ENCODE measurements at regions not wholly inside any gene's neighbourhood (a gene's known extent, or its start where the extent isn't known, plus 50 kb on each side); places are given as distances from the start of the nearest gene placed in this dataset.

DNA sequence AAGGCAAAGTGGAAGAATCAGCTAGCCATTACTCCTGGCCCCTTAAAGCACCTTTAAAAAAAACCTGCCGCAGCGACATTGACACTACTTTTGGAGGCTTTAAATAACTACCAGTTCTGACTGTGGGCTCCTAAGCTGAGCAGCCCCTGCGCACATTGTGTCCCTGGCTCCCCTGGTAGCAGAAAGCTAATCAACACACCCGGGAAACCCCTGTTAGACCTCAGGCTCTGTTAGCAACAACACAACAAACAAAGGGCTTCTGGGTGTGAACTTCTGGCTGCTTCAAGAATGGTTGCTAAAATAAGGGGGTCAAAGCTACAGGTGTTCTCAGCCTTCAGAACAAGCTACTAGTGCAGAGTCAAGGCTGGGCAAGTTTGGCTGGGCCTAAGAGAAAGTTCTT lies 83.6 kb downstream of the TMEM100 start:
- TF ChIP-seq POLR2A (IDR thresholded peaks at IDR 0.05) (no peak), POLR2AphosphoS5 (IDR thresholded peaks at IDR 0.05; ENCODE audit: insufficient read depth in 1 of 2, low read depth in 1 of 2) (no peak)
- TF ChIP-seq, protein P1, sequence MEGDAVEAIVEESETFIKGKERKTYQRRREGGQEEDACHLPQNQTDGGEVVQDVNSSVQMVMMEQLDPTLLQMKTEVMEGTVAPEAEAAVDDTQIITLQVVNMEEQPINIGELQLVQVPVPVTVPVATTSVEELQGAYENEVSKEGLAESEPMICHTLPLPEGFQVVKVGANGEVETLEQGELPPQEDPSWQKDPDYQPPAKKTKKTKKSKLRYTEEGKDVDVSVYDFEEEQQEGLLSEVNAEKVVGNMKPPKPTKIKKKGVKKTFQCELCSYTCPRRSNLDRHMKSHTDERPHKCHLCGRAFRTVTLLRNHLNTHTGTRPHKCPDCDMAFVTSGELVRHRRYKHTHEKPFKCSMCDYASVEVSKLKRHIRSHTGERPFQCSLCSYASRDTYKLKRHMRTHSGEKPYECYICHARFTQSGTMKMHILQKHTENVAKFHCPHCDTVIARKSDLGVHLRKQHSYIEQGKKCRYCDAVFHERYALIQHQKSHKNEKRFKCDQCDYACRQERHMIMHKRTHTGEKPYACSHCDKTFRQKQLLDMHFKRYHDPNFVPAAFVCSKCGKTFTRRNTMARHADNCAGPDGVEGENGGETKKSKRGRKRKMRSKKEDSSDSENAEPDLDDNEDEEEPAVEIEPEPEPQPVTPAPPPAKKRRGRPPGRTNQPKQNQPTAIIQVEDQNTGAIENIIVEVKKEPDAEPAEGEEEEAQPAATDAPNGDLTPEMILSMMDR (IDR thresholded peaks at IDR 0.05): no peak

All from vagina (tissue), 2 donors.